GM18517 (cell line): ENCODE measurements at regions not wholly inside any gene's neighbourhood (a gene's known extent, or its start where the extent isn't known, plus 50 kb on each side); places are given as distances from the start of the nearest gene placed in this dataset.
A peak's percentile ranks its signal among the peaks of the same experiment; 100 is the strongest.

Experiments
- ATAC-seq: cut with Tn5 transposase; IDR thresholded peaks from one replicate; pipeline ENCODE4 v1.9.1; 2021; ENCODE audit warnings: mild to moderate bottlenecking, moderate library complexity; ENCODE audit not compliant: unreplicated experiment

DNA sequence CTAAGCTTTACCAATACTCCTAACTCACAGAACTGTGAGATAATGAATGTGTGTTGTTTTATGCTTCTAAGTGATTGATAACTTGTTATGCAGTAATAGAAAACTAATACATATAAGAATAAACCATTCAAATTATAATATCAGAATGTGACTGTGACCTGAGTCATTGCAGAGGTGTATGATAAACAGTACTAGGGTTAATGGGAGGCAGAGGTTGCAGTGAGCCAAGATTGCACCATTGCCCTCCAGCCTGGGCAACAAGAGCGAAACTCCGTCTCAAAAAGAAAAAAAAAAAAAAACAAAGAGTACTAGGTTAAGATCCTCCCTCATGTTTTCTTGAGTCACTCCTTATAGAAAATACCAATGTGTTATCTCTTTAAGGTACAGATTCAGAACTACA is 950.3 kb downstream of the SORCS1 start:
- ATAC-seq, result no peak

DNA sequence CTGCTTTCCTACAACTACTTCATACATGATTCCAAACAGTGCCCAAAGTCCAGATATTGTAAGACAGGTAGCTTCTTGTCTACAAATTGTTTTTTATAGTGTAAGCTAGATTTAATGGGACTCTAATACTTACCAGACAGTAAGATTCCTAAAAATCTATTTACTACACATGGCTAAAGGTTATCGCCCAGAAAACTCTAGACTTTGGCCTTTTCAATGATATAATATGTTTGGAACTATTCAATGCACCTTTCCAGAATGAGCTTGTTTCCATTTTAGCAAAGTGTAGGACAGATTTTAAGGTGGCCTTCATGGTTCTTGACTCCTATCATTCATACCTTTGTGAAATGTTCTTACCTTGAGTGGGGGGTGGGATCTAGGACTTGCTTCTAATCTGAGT is 951.0 kb downstream of the SORCS1 start:
- ATAC-seq, result no peak

DNA sequence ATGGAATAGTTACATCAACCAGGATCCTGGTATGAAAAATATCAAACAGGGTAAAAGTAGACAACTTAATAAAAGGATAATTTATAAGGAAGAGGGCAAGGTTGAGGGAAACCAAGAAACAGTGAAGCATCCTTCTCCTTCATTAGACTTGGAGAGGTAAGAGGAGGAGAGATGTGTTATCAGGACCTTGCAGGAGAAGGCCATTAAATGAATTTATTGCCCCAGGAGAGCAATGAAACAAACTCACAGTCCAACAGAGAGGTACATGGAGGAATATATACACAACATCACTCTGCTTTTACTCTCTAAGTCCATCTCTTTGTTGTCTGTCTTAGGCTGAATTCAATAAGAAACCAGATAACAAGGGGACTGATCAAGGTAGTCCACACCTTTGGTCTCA is 966.2 kb downstream of the SORCS1 start:
- no peak for ATAC-seq

DNA sequence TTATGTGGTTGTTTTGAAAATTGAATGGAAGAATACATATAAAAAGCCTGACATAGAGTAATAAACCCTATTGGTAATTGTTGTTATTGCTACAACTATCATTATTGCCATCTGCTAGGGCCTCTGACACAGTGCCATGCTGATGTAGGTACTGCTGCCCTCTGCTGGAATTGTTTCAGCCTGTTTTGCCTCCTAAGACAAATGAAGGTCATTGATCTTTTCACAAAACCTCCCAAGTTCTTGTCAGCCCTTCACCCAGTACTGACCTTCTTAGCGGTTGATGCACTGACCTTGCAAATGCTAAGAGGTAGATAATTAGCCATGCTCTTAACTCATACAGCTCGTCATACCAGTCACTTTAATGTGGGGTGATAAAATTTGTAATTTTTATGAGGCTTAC is 975.2 kb downstream of the SORCS1 start:
- peak; percentile 69 for ATAC-seq

DNA sequence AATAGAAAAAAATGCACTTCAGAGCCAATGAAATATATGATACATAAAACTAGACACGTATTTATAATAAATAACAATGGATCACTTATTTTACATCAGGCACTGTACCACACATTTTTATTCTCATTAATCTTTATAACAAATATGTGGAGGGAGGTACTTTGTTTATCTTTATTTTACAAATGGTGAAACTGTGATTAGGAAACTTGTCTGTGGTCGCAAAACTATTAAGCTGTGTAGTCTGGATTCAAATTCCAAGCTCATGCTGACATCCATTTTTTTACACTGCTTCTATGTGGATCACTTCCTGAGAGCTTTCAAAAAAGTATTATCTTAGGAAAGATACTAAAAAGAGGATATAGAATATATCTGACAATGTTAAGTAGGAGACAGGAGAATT is 978.6 kb downstream of the SORCS1 start:
- no peak for ATAC-seq

- ATAC-seq, result no peak
Observed at GRCh38 chr10:106183041-106183440, 981.5 kb downstream of the SORCS1 start.

GRCh38 chr10:106182542-106182941 is 982.0 kb downstream of the SORCS1 start:
- no peak for ATAC-seq

GRCh38 chr10:106181501-106181900 is 983.0 kb downstream of the SORCS1 start:
- no peak for ATAC-seq

DNA sequence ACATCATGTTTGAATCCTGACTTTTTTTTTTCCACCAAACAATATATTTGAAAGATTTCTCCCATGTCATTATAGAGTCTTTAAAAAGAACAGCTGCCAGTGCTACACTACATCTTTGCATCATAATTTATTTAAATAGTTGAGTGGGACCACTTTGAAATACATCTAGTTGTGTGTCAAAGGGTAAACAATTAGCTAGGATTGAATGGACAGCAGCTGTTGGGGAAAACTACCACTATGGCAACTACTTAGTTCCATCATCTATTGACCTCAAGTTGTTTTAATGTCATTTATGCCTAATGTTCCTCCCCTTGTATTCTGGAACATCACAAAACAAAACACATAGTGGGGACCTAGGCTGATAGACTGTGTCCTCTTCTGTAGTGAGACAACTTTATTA is 985.1 kb downstream of the SORCS1 start:
- ATAC-seq, result no peak

DNA sequence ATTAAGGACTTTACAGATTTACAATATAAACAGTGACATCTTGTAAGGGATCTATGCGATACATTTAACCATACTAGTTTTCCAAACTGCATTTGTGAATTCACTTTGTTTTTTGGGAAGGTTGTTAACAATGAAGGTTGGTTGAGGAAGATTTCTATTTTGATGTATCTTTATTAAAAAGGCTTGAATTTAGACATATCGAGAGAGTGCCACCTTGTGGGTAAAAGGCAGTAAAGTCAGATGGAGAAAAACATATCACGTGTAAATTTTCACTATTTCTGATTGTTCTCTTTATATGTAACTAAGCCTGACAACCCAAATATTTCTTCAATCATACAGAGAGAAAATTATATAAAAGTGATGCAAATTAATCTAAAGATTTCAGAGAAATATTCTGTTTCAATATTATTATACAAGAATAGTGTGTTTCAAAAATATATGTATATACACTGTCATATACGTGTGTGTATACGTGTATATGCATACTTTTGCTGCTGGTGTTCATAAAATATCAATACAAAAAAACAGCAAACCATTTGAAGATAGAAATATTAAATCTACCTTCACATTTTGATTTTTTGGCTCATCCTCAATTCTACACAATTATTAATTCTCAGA is 988.6 kb downstream of the SORCS1 start:
- ATAC-seq, result no peak

DNA sequence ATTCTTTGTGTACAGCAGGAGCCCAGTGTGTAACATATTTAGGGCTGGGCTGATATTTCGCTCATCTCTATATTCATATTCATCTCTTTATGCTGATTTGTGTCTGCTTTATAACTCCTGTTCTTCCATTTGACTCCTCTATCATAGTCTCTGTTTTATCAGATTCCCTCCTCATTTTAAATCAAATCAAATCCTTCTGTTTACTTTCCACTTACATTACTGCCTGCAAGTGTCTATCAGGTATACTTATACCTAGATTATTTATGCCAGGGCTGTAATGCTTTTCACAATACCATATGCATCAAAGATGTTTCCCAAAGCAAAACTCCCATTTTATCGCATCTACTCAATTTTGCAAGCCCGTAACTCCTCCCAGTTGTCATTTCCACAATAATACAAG is 990.7 kb downstream of the SORCS1 start:
- ATAC-seq, result no peak

GRCh38 chr10:106169241-106169640 is 995.3 kb downstream of the SORCS1 start:
- no peak for ATAC-seq

- no peak for ATAC-seq
Observed at GRCh38 chr10:106167946-106168345, 996.6 kb downstream of the SORCS1 start.

GRCh38 chr10:106158241-106158640 is 1006.3 kb downstream of the SORCS1 start:
- no peak for ATAC-seq

GRCh38 chr10:106147021-106147420 is 1017.5 kb downstream of the SORCS1 start:
- ATAC-seq, result no peak

DNA sequence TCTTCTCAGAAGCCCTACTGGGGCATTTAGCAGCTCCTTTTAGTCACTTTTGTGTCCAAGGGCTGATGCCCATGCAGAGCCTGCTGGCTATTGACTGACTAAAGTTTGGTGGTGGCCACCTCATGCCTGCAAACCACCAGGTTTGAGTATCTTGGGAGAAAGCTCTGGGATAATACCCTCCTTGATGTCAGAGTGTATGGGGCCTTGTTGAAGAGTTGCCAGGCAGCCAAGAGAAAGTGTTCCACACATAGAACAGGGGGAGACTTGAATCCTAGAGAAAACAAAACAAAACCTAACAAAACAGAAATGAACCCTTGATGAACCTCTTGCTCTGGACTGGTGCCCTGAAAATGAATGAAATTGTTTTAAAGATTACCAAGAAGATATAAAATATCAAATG is 1024.6 kb downstream of the SORCS1 start:
- ATAC-seq, result no peak

- no peak for ATAC-seq
Observed at GRCh38 chr10:106136175-106136574, 1028.3 kb downstream of the SORCS1 start.

DNA sequence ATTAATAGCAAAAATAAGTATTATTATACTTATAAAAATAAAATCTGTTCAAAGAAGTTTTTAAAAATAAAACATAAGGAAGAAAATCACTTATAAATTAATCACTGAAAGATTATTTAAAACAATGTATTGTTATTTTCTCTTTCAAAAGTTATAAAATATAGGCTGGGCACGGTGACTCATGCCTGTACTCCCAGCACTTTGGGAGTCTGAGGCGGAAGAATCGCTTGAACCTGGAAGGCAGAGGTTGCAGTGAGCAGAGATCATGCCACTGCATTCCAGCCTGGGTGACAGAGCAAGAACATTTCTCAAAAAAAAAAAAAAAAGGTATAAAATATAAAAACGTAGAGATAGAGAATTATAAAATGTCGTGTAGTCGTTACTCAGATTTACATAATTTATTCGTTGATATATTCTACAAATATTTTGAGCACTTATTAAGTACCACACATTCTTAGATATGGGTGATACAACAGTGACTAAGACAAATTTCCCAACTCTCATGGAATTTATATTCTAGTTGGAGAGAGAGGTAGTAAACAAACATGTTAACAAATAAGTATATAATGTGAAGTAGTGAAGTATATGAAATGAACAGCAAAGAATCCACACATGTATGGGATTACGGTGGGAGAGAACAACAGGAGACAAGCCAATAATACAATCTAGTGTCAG is 1030.0 kb downstream of the SORCS1 start:
- no peak for ATAC-seq

DNA sequence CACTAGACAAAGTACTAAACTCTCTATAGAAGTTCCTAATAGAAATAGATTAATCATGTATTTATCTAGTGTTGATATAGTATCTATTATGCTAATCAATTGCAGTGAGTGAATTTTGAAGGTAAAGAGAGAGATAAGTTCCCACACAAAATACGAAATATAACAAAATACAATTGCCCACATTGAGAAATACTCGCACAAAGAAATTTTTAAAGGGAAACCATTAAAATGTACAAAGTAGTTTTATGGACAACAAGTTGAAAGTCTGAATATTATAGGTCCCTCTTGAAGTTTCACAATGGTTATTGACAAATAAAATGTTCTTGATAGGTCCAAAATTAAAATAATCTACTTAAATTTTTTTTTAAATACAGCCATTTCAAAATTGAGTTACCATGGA is 1031.1 kb downstream of the SORCS1 start:
- ATAC-seq, result no peak

DNA sequence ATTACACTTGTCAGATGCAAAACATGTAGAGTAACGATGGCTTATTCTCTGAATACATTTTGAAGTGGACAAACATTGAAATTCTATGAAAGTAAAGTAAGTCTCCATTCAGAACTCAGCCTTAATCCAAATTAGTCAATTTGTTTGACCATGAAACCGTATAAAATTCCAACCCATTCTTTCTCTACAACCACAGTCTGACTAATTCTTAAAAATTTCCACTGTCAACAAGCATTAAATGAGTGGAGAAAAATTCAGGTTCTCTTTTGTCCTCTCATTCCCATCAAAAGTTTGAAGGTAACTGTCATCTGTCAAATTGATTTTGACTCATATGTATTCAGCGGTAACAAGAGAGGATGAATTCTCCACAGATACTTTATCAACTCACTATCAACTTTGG is 1031.5 kb downstream of the SORCS1 start:
- no peak for ATAC-seq

- ATAC-seq, result no peak
Observed at GRCh38 chr10:106114656-106115186, 1049.8 kb downstream of the SORCS1 start.

DNA sequence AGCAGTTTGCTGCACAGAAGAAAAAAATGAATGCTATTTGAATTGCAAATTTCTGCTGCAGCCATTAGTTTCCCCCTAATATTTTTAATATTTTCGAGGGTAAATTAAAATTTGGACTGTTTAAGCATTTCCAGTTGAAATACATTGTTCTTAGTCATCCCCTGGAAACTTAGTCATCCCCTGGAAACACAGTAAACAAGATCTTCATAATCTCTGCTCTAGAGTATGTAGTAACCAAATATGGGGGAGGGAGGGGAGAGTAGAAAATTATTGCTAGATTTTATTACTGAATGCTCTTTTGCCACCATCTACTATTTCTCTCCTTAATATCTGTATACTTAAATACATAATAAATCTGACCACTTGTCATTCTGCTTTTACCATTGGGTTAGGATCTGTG is 1053.3 kb downstream of the SORCS1 start:
- no peak for ATAC-seq

- ATAC-seq, result no peak
Observed at GRCh38 chr10:106107706-106108105, 1056.8 kb downstream of the SORCS1 start.
